Osteocyte (in vitro differentiated cells): ENCODE measurements at regions not wholly inside any gene's neighbourhood (a gene's known extent, or its start where the extent isn't known, plus 50 kb on each side); places are given as distances from the start of the nearest gene placed in this dataset.

ENCODE experiments used
- DNase-seq: peaks from one replicate; pipeline ENCODE4 v3.0.0; 2021; ENCODE audit warnings: mixed read lengths; ENCODE audit not compliant: unreplicated experiment; ENCODE audit errors: extremely low spot score
- H3K27ac Mint-ChIP-seq: one replicate; pipeline ENCODE4 v1.8.0; 2021; ENCODE audit warnings: mild to moderate bottlenecking, mixed read lengths; ENCODE audit not compliant: unreplicated experiment
- H3K27me3 Mint-ChIP-seq: one replicate; pipeline ENCODE4 v1.8.0; 2021; ENCODE audit warnings: mixed read lengths; ENCODE audit not compliant: unreplicated experiment
- H3K36me3 Mint-ChIP-seq: one replicate; pipeline ENCODE4 v1.8.0; 2021; ENCODE audit warnings: mixed read lengths; ENCODE audit not compliant: unreplicated experiment
- H3K4me1 Mint-ChIP-seq: one replicate; pipeline ENCODE4 v1.8.0; 2021; ENCODE audit warnings: mixed read lengths; ENCODE audit not compliant: unreplicated experiment
- H3K4me3 Mint-ChIP-seq: one replicate; pipeline ENCODE4 v1.8.0; 2021; ENCODE audit warnings: mild to moderate bottlenecking, moderate library complexity, mixed read lengths; ENCODE audit not compliant: unreplicated experiment
- H3K9me3 Mint-ChIP-seq: one replicate; pipeline ENCODE4 v1.8.0; 2021; ENCODE audit warnings: mixed read lengths; ENCODE audit not compliant: unreplicated experiment
- TF ChIP-seq, protein P1 (sequence below): fragments of 200-600 bp; sonication (generic); IDR thresholded peaks from 2 replicates; pipeline ENCODE4 v1.5.0; 2021; ENCODE audit warnings: antibody characterized with exemption, mild to moderate bottlenecking, moderate library complexity

DNA sequence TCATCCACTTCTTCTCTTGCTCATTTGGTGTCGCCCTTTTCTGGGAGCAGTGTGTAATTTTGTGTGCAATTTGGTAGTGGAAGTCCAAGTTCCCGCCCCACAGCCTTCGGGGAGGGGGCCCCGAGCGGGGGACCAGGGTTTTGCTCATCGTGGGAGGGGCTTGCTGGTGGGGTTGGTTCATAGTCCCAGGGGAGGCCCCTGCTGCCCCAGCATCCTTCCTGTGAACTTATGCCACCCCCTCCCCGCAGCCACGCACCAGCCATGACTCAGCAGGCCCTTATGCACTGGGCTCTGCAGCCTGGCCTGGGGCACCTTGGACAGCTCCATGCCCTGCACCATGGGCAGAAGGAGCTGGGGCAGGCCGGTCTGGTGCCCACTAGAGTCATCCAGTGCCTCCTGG lies 1183.6 kb downstream of the BRD1 start:
- TF ChIP-seq, protein P1, sequence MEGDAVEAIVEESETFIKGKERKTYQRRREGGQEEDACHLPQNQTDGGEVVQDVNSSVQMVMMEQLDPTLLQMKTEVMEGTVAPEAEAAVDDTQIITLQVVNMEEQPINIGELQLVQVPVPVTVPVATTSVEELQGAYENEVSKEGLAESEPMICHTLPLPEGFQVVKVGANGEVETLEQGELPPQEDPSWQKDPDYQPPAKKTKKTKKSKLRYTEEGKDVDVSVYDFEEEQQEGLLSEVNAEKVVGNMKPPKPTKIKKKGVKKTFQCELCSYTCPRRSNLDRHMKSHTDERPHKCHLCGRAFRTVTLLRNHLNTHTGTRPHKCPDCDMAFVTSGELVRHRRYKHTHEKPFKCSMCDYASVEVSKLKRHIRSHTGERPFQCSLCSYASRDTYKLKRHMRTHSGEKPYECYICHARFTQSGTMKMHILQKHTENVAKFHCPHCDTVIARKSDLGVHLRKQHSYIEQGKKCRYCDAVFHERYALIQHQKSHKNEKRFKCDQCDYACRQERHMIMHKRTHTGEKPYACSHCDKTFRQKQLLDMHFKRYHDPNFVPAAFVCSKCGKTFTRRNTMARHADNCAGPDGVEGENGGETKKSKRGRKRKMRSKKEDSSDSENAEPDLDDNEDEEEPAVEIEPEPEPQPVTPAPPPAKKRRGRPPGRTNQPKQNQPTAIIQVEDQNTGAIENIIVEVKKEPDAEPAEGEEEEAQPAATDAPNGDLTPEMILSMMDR, result no peak
- H3K27ac Mint-ChIP-seq, result peak overlapping the region; percentile 52
- no peak for DNase-seq
- H3K36me3 Mint-ChIP-seq, result no peaks in the 10 kb centered on the region
- peaks cover 10% of the 10 kb centered on the region for H3K4me1 Mint-ChIP-seq
- no peak overlapping the region for H3K4me3 Mint-ChIP-seq
- no peaks in the 10 kb centered on the region for H3K9me3 Mint-ChIP-seq
- H3K27me3 Mint-ChIP-seq, result no peaks in the 10 kb centered on the region

DNA sequence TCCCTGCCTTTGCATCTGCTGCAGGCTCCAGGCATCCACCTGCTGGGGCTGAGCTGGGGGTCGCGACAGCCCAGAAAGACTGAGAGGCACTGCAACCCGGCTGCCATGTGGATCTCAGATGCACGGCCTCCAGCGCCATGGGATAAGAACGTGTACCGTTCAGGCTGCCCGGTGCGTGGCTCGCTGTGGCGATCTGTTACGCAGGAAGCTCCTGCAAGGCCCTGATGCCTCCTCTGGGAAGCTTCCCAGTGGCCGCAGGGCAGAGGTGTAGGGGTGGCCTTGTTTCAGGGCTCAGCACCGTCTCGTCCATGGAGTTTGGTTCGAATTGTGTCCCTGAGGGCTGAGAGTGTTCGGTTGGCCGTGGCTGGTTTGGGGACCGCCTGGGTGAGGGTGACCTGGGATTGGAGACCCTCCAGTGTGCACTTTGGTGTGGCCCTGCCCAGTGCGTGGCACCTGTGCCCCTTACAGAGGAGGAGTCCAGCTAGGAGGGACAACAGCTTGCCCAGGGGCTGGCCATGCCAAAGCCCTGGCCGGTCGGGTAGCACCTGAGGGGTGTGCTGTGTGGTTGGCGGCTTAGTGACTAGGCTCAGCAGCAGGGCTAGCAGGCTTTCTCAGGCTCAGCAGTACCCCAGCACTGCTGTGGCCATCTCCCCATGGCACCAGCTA lies 1184.5 kb downstream of the BRD1 start:
- no peak overlapping the region for H3K4me3 Mint-ChIP-seq
- no peaks in the 10 kb centered on the region for H3K9me3 Mint-ChIP-seq
- H3K36me3 Mint-ChIP-seq, result no peaks in the 10 kb centered on the region
- no peak overlapping the region for H3K27ac Mint-ChIP-seq
- no peak for DNase-seq
- H3K27me3 Mint-ChIP-seq, result no peaks in the 10 kb centered on the region
- TF ChIP-seq, protein P1, result no peak
- peaks cover 10% of the 10 kb centered on the region for H3K4me1 Mint-ChIP-seq

DNA sequence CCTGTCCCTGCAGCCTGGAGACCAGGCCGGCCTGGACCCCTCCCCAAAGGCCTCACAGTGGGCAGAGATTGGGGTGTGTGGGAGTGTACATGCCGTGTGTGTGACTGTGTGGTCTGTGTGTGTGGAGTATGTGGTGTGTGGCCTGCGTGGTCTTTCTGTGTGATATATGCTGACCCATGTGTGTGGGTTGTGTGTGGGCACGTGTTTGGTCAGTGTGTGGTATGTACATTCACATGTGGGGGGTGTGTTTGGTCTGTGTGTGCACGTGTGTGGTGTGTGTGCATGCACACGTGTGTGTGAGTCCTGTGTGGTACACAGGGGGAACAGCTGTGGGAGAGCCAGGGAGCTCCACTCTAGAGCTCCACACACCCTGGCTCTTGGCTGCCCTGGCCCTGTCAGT lies 1185.1 kb downstream of the BRD1 start:
- no peak overlapping the region for H3K4me3 Mint-ChIP-seq
- TF ChIP-seq, protein P1, result no peak
- H3K27ac Mint-ChIP-seq, result no peak overlapping the region
- H3K27me3 Mint-ChIP-seq, result no peaks in the 10 kb centered on the region
- no peak for DNase-seq
- H3K9me3 Mint-ChIP-seq, result no peaks in the 10 kb centered on the region
- peaks cover 10% of the 10 kb centered on the region for H3K4me1 Mint-ChIP-seq
- H3K36me3 Mint-ChIP-seq, result no peaks in the 10 kb centered on the region

DNA sequence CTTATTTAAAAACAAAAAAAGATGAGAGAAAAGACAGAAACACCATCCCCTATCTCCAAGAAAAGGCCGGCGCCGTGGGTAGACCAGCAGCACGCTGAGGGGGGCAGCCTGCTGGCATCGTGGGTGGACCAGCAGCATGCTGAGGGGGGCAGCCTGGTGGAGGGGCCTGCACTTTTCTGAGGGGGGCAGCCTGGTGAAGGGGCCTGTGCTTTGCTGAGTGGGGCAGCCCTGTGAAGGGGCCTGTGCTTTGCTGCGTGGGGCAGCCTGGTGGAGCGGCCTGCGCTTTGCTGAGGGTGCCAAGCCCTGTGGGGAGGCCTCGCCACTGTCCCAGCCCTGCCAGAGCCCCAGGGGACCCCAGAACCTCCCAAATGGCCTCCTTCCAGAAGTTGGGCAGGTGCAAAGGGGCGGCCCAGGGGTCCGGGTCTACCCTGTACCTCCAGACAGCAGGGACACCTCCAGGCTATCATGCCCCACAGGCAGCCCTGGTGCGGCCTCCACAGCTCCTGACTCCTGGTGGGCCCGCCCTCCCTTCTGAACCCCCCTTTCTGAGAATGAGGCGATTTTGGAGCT lies 1185.7 kb downstream of the BRD1 start:
- TF ChIP-seq, protein P1, result no peak
- Mint-ChIP-seq H3K4me3 (no peak overlapping the region), H3K9me3 (no peaks in the 10 kb centered on the region), H3K36me3 (no peaks in the 10 kb centered on the region), H3K27ac (no peak overlapping the region), H3K27me3 (no peaks in the 10 kb centered on the region), H3K4me1 (peaks cover 10% of the 10 kb centered on the region)
- DNase-seq, result no peak

DNA sequence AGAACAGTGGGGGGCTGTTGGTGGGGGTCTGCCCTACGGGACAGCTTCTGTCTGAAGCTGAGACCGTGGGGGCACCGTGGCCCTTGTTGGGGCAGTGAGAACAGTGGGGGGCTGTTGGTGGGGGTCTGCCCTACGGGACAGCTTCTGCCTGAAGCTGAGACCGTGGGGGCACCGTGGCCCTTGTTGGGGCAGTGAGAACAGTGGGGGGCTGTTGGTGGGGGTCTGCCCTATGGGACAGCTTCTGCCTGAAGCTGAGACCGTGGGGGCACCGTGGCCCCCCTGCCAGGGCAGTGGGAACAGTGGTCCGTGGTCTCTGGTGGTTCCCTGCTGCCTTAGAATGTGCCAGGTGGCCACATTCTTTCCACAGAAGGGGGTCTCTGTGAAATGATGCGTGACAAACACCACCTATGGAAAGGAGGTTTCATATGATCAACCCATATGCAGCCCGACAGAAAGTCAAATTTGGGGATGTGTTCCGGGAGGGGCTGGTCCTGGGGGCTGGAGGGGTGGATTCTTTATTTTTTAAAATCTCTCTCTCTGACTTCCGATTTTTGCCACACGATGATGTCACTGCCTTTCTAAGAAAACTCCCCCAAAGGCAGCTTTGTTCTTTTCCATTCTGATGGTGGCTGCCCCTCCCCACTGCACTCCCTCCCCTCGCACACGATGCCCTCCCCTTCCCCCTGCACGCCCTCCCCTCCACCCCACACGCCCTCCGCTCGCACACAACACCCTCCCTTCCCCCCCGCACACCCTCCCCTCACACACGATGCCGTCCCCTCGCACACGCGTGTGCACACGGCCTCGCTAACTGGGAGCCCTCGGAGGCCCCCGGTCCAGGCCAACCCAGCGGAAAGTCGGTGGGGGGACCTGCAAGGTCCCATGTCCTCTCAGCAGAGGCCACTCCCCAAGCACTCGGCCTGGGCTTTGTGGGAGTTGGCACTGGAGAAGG lies 1186.5 kb downstream of the BRD1 start:
- no peak for DNase-seq
- TF ChIP-seq, protein P1, result no peak
- H3K27ac Mint-ChIP-seq, result no peak overlapping the region
- peaks cover 10% of the 10 kb centered on the region for H3K4me1 Mint-ChIP-seq
- no peaks in the 10 kb centered on the region for H3K36me3 Mint-ChIP-seq
- H3K9me3 Mint-ChIP-seq, result no peaks in the 10 kb centered on the region
- no peak overlapping the region for H3K4me3 Mint-ChIP-seq
- H3K27me3 Mint-ChIP-seq, result no peaks in the 10 kb centered on the region
